NCI-H2107 treated with DMSO at 0.1 percent for 48 hours (cell line): ENCODE measurements at regions not wholly inside any gene's neighbourhood (a gene's known extent, or its start where the extent isn't known, plus 50 kb on each side); places are given as distances from the start of the nearest gene placed in this dataset.
"Not testable (repeated sequence)": the region's sequence is repeated elsewhere in the genome, so short reads cannot be mapped to it uniquely, and the experiment has no call there.

Experiments used
- DNase-seq: peaks from one replicate; lab custom pipeline; 2025; ENCODE audit not compliant: unreplicated experiment; lab: John Stamatoyannopoulos, UW

GRCh38 chr10:130921461-130921860 is 390.1 kb downstream of the TCERG1L start:
- DNase-seq = no peak

GRCh38 chr10:130921911-130922440 is 389.5 kb downstream of the TCERG1L start:
- DNase-seq = no peak

GRCh38 chr10:130923596-130923995 is 387.9 kb downstream of the TCERG1L start:
- no peak for DNase-seq

GRCh38 chr10:130924138-130924819 is 387.2 kb downstream of the TCERG1L start:
- DNase-seq = no peak

- no peak for DNase-seq
These were observed 385.1 kb downstream of the TCERG1L start for GRCh38 chr10:130926442-130926841.

DNA sequence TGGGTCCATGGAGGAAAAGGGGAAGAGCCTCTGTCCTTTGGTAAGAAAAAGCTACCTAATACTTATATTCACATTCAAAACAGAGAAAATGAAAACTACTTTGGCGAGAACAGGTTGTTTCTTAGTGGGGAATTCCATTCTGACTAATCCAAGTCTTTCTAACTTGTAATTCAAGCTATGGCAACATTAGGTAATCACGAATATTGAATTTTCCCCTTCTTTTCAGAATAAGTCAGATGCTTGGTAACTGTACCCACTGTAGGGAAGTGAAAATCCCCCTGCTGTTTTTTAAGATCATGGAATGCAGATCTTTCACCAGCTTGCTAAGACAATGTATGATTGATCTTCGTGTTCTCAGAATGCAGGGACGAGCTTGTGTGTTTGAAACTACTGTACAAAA is 384.4 kb downstream of the TCERG1L start:
- DNase-seq = no peak

- DNase-seq = no peak
These were observed 383.2 kb downstream of the TCERG1L start for GRCh38 chr10:130928306-130928705.

- no peak for DNase-seq
These were observed 381.8 kb downstream of the TCERG1L start for GRCh38 chr10:130929422-130930325.

GRCh38 chr10:130930821-130931220 is 380.7 kb downstream of the TCERG1L start:
- no peak for DNase-seq

DNA sequence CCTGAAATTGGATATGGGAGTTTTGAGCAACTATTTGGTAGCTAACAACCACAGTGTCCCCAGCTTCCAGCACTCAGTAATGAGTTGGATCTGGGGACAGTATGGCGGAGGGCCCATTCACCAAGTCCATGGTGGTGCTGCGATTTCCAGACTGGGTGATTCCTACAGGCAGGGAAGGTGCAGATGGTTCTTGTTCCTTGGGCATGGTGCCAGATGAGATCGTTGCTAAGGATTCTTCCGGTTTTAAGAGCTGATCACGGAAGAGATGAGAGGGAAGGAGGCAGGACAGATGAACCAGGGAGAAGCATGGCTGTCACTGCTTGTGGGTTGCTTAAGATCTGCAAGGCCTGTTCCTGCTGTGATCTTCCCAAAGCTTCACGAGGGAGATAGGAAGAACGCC is 380.3 kb downstream of the TCERG1L start:
- DNase-seq = no peak

GRCh38 chr10:130932326-130933007 is 379.1 kb downstream of the TCERG1L start:
- no peak for DNase-seq

DNA sequence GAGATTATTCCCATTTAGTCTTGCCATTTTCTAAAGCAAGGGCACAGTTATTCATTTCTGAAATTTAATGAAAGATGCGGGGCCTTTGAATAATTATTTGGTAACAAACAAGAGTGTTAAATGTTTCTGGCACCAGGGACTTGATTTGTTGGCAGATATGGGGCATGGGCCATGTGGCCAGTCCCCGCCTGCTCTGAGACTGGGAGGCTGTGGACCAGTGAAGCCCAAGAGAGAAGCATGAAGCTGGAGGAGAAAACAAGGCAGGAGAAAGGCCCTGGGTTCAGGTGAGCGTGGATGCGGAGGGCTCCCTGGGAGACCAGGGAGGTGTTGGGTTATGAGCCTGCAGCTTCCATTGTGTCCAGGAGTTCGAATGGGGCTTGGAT is 378.5 kb downstream of the TCERG1L start:
- DNase-seq = no peak

- no peak for DNase-seq
These were observed 377.0 kb downstream of the TCERG1L start for GRCh38 chr10:130934293-130935127.

DNA sequence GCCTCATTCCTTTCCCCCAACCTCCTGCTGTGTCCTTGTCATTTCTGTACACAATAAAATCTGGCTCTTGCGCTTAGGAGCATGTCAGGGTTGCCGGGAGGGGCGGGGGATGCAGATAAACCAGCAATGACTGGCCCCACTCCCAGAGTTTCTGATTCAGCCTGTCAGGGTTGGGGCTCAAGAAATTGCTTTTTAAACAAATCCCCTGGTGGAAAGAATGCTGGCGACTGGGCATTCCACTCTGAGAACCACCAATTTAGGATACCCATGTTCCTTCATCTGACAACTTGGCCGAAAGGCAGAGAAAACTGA is 376.4 kb downstream of the TCERG1L start:
- no peak for DNase-seq

DNA sequence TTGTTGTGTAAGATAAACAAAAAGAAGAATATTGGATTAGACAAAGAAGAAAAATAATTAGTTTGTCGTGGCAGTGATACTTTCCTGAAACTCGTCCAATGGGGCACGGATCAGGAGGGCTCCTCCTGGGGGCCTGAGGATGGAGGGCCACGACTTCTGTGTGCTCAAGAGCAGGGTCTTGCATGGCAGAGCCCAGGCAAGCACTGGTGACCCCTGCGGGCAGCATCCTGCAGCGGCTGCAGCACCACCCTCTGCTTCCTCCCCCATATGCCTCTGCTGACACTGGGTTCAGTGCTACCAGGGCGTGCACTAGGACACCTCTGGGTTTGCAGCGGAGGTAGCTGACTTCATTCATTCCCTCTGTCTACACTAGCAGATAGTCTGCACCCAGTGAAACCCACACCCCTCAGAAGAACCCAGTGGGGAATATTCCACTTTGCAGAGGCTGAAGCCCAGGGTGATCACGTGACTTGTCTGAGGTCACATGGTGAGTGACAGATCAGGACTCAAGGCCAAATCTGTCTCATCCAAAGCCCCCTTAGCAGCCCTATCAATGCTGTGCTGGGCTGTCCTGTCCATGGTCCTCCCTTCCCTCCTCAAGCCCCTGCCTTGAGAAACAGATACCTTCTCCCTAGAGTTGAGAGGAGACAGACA is 375.5 kb downstream of the TCERG1L start:
- no peak for DNase-seq

DNA sequence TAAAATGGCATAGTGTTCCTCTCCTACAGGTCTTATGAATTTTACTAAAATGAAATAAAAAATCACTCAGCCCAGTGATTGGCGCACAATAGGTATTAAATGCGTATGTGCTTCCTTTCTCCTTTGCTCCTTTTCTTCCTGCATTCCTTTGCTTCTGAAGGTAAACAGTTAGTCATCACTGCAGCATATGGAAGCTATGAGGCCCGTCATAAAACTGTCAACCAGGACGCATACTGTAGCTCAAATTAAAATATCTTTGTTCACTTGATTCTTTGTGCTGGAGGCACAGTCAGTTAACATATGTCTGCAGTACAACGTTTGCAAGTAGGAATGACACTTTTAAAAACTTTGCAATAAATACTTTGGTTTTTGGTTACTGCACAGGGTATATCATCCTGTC is 374.7 kb downstream of the TCERG1L start:
- DNase-seq = no peak

DNA sequence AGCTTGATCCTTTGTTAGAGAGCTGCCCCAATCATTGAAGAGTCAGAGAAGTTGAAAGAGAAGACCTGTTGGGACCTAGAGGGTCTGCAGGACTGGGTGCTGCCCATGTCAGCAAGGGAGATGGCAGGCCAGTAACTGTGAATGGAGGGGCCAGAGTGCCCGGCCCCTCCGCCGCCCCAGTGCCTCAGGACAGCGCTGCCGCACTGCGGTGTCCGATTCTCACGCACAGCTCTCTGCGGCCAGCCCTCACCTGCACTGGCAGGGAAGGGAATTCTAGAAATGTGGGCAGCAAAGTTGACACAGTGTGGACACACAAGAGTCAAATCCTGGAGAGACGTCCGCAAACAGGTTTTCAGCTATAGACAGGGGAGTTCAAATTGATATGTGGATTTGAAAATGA is 373.5 kb downstream of the TCERG1L start:
- no peak for DNase-seq

GRCh38 chr10:130938891-130939290 is 372.6 kb downstream of the TCERG1L start:
- not testable (repeated sequence) for DNase-seq

- no peak for DNase-seq
These were observed 369.6 kb downstream of the TCERG1L start for GRCh38 chr10:130941886-130942285.

DNA sequence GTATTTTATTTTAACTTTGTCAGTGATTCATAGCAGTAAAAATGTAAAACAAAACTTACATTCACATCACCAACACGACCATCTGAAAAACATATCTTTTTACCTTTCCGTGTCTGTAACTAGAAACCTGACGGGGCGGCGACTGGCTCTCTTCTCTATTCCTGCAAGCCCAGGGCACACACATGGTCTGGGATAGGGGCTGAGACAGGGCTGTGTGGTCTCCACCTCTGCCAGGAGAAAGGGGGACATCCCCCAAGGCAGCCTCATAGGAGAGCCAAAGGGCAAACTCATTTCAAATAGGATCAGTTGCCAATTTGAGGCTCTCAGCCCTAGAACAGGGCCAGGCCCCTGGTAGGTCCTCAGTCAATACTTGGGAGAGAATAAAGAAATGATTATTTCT is 359.4 kb downstream of the TCERG1L start:
- DNase-seq = no peak
